ENCODE measurements at regions not wholly inside any gene's neighbourhood (a gene's known extent, or its start where the extent isn't known, plus 50 kb on each side); places are given as distances from the start of the nearest gene placed in this dataset.

DNA sequence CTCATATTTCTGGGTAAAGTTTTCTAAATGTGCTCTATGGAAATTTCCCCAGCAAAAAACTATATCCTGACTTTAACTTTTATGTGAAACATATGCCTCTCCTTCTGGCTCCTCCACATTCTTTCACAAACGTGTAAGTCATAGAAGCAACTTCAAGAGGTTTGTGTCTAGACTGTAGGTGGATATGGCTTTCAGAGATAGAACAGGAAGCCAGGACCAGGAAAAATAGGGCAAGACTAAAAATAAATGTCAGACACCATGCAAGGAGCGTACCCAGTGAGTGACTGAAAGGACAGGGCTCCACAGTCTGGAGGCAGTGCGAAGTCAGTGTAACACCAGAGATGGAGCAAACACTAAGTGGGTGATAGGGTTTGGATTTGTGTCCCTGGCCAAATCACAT is 240.7 kb downstream of the COX7C start:
- TF ChIP-seq, protein P1, sequence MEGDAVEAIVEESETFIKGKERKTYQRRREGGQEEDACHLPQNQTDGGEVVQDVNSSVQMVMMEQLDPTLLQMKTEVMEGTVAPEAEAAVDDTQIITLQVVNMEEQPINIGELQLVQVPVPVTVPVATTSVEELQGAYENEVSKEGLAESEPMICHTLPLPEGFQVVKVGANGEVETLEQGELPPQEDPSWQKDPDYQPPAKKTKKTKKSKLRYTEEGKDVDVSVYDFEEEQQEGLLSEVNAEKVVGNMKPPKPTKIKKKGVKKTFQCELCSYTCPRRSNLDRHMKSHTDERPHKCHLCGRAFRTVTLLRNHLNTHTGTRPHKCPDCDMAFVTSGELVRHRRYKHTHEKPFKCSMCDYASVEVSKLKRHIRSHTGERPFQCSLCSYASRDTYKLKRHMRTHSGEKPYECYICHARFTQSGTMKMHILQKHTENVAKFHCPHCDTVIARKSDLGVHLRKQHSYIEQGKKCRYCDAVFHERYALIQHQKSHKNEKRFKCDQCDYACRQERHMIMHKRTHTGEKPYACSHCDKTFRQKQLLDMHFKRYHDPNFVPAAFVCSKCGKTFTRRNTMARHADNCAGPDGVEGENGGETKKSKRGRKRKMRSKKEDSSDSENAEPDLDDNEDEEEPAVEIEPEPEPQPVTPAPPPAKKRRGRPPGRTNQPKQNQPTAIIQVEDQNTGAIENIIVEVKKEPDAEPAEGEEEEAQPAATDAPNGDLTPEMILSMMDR (conservative IDR thresholded peaks at IDR 0.05; ENCODE audit: low read length): no peak
- TF ChIP-seq EZH2phosphoT487 (IDR thresholded peaks at IDR 0.05; ENCODE audit: borderline replicate concordance, low read depth, low read length): no peak
- Histone ChIP-seq H3K27ac (ENCODE audit: low read depth, low read length, poor library complexity, severe bottlenecking) (no peak overlapping the region), H3K9me2 (ENCODE audit: insufficient read depth, low read length) (no peaks in the 10 kb centered on the region), H2AFZ (ENCODE audit: low read length) (no peak overlapping the region), H3K9me3 (ENCODE audit: low read length) (no peaks in the 10 kb centered on the region), H3K4me1 (ENCODE audit: insufficient read depth, low read length, poor library complexity, severe bottlenecking) (no peaks in the 10 kb centered on the region), H4K20me1 (ENCODE audit: insufficient read depth, low read length) (no peaks in the 10 kb centered on the region), H3K79me2 (ENCODE audit: insufficient read depth, low read depth, low read length) (no peaks in the 10 kb centered on the region), H3K36me3 (ENCODE audit: insufficient read depth, low read length) (no peaks in the 10 kb centered on the region), H3K4me2 (ENCODE audit: low read length) (no peak overlapping the region), H3K4me3 (ENCODE audit: low read depth, low read length, poor library complexity, severe bottlenecking) (no peak overlapping the region)
- POLR2A ChIA-PET: interaction anchor here (1.5 kb wide), 1 partner anchor 19 kb away, joined by 3 read pairs; no protein-coding TSS in a partner anchor
- DNase-seq (ENCODE audit: low spot score): no peak
- CTCF ChIA-PET (ENCODE audit: unreplicated experiment): no interaction called here
- intact Hi-C loops (cut with micrococcal nuclease; ENCODE audit: unreplicated experiment): no loop called here
- BruUV-seq (replicated peaks): no TSS peak

DNA sequence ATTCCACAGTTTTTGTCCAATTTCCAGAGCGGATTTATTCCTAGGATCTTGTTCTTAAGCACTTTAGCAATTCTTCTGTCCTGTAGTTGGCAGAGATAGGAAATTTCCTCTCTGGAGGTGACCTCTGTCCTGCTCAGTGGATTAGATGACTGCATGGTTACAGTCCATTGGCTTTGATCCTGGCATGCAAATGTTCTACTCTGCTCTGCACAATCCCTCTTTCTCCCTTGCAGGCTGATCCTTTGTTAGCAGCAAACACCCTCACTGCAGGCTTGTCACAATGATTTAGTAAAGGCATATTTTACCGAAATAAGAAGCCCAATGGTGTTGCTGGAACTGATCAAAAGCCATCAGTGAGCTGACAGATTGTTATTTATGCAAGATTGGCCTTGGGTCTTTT is 243.8 kb downstream of the COX7C start:
- POLR2A ChIA-PET: interaction anchor here (0.6 to 0.7 kb wide), 2 partner anchors 850 to 927 kb away, joined by 3 read pairs; no protein-coding TSS in a partner anchor
- Histone ChIP-seq H3K9me2 (ENCODE audit: insufficient read depth, low read length) (no peaks in the 10 kb centered on the region), H2AFZ (ENCODE audit: low read length) (no peak overlapping the region), H3K4me1 (ENCODE audit: insufficient read depth, low read length, poor library complexity, severe bottlenecking) (no peaks in the 10 kb centered on the region), H3K36me3 (ENCODE audit: insufficient read depth, low read length) (no peaks in the 10 kb centered on the region), H3K4me3 (ENCODE audit: low read depth, low read length, poor library complexity, severe bottlenecking) (no peak overlapping the region), H3K27ac (ENCODE audit: low read depth, low read length, poor library complexity, severe bottlenecking) (no peak overlapping the region), H4K20me1 (ENCODE audit: insufficient read depth, low read length) (no peaks in the 10 kb centered on the region), H3K4me2 (ENCODE audit: low read length) (no peak overlapping the region), H3K9me3 (ENCODE audit: low read length) (no peaks in the 10 kb centered on the region), H3K79me2 (ENCODE audit: insufficient read depth, low read depth, low read length) (no peaks in the 10 kb centered on the region)
- no TSS peak for BruUV-seq (replicated peaks)
- DNase-seq (ENCODE audit: low spot score): no peak
- TF ChIP-seq, protein P1 (conservative IDR thresholded peaks at IDR 0.05; ENCODE audit: low read length): no peak
- no peak for TF ChIP-seq EZH2phosphoT487 (IDR thresholded peaks at IDR 0.05; ENCODE audit: borderline replicate concordance, low read depth, low read length)
- intact Hi-C loops (cut with micrococcal nuclease; ENCODE audit: unreplicated experiment): no loop called here
- CTCF ChIA-PET (ENCODE audit: unreplicated experiment): no interaction called here

DNA sequence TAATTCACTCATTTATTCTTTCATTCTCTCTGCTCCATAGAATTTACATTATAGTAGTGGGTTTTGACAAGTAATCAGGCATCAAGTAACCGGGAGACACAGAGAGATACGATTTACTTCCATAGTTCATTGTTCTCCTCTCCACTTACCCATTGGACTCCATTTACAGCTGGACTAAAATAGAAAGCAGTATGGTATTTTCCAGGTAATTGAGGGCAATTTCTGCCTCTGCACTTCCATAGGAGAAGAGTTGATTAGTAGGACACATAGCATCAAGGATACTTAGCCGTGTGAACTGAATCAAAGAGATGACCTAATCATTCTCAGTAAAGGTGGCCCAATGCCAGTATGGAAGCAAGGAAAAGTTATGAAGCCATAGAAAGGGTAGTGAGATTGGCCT is 244.4 kb downstream of the COX7C start:
- DNase-seq (ENCODE audit: low spot score): no peak
- Histone ChIP-seq H3K4me1 (ENCODE audit: insufficient read depth, low read length, poor library complexity, severe bottlenecking) (no peaks in the 10 kb centered on the region), H3K27ac (ENCODE audit: low read depth, low read length, poor library complexity, severe bottlenecking) (no peak overlapping the region), H3K9me2 (ENCODE audit: insufficient read depth, low read length) (no peaks in the 10 kb centered on the region), H3K4me2 (ENCODE audit: low read length) (no peak overlapping the region), H2AFZ (ENCODE audit: low read length) (no peak overlapping the region), H3K9me3 (ENCODE audit: low read length) (no peaks in the 10 kb centered on the region), H4K20me1 (ENCODE audit: insufficient read depth, low read length) (no peaks in the 10 kb centered on the region), H3K36me3 (ENCODE audit: insufficient read depth, low read length) (no peaks in the 10 kb centered on the region), H3K79me2 (ENCODE audit: insufficient read depth, low read depth, low read length) (no peaks in the 10 kb centered on the region), H3K4me3 (ENCODE audit: low read depth, low read length, poor library complexity, severe bottlenecking) (no peak overlapping the region)
- intact Hi-C loops (cut with micrococcal nuclease; ENCODE audit: unreplicated experiment): no loop called here
- TF ChIP-seq, protein P1 (conservative IDR thresholded peaks at IDR 0.05; ENCODE audit: low read length): no peak
- TF ChIP-seq EZH2phosphoT487 (IDR thresholded peaks at IDR 0.05; ENCODE audit: borderline replicate concordance, low read depth, low read length): no peak
- CTCF ChIA-PET (ENCODE audit: unreplicated experiment): no interaction called here
- BruUV-seq (replicated peaks): no TSS peak
- POLR2A ChIA-PET: no interaction called here

Data from OCI-LY7 (cell line).